Panc1 (cell line): ENCODE measurements at regions not wholly inside any gene's neighbourhood (a gene's known extent, or its start where the extent isn't known, plus 50 kb on each side); places are given as distances from the start of the nearest gene placed in this dataset.

Experiments used
- ATAC-seq: fragments of 200-7000 bp; cut with Tn5 transposase; 2 replicates; pipeline ENCODE4 v1.9.1; 2020; ENCODE audit warnings: mild to moderate bottlenecking, moderate library complexity
- BruUV-seq: library from RNA; stranded (reverse); fragments of 400-500 nt; replicated peaks from 2 replicates; lab custom pipeline; 2021; lab: Mats Ljungman, UMichigan
- CTCF ChIA-PET: fragments of 300-600 bp; sonication (Branson Sonifier 250); formaldehyde crosslinking; loops from one replicate; lab custom pipeline; 2022; ENCODE audit warnings: antibody characterized with exemption; lab: Charles Lee
- POLR2A ChIA-PET: fragments of 300-600 bp; sonication (Branson Sonifier 250); formaldehyde crosslinking; loops from one replicate; lab custom pipeline; 2022; ENCODE audit warnings: antibody characterized with exemption; lab: Charles Lee
- DNase-seq: peaks from one replicate; pipeline ENCODE4 v3.0.0-alpha.2; 2010; ENCODE audit warnings: low read depth, low spot score
- H3K27ac ChIP-seq: 2 replicates; pipeline ENCODE4 v1.5.1; 2011; ENCODE audit warnings: mild to moderate bottlenecking, low read length, inconsistent platforms
- H3K27me3 ChIP-seq: fragments of 200-500 bp; sonication (Bioruptor generic); 2 replicates; pipeline ENCODE4 v1.6.0; 2014; ENCODE audit warnings: low read length, inconsistent platforms; ENCODE audit not compliant: control insufficient read depth, insufficient read depth
- H3K36me3 ChIP-seq: fragments of 200-500 bp; sonication (Bioruptor generic); 2 replicates; pipeline ENCODE4 v1.5.1; 2014; ENCODE audit warnings: inconsistent platforms, mild to moderate bottlenecking, low read length, moderate library complexity; ENCODE audit not compliant: control insufficient read depth, insufficient read depth
- H3K4me1 ChIP-seq: 2 replicates; pipeline ENCODE4 v1.5.1; 2011; ENCODE audit warnings: inconsistent platforms, mild to moderate bottlenecking, low read length, moderate library complexity; ENCODE audit not compliant: control insufficient read depth, insufficient read depth
- H3K4me3 ChIP-seq, 2 experiments: 2 replicates each; pipeline ENCODE4 v1.5.1; 2011 to 2012; ENCODE audit warnings: low read depth in 2 of 2, low read length in 2 of 2, mild to moderate bottlenecking in 2 of 2, inconsistent platforms in 1 of 2, moderate library complexity in 1 of 2
- H3K9me3 ChIP-seq: fragments of 200-500 bp; sonication (Bioruptor generic); 2 replicates; pipeline ENCODE4 v1.5.1; 2014; ENCODE audit warnings: low read depth, mild to moderate bottlenecking, inconsistent platforms, low read length, moderate library complexity; ENCODE audit not compliant: control insufficient read depth, insufficient read depth
- CTCF ChIP-seq: fragments of 450-650 bp; IDR thresholded peaks from 2 replicates; pipeline ENCODE4 v1.5.1; 2017; ENCODE audit warnings: mild to moderate bottlenecking
- POLR2AphosphoS5 ChIP-seq: IDR thresholded peaks from 2 replicates; pipeline ENCODE4 v1.6.1; 2012; ENCODE audit warnings: mild to moderate bottlenecking, low read depth, low read length, moderate library complexity
- REST ChIP-seq, 2 experiments: IDR thresholded peaks; 2 replicates each; pipeline ENCODE4 v1.6.1; 2011 to 2012; ENCODE audit warnings: low read depth in 2 of 2, control low read depth in 1 of 2, low read length in 1 of 2, mild to moderate bottlenecking in 1 of 2, moderate library complexity in 1 of 2; ENCODE audit not compliant: insufficient read depth in 1 of 2
- SIN3A ChIP-seq: IDR thresholded peaks from 2 replicates; pipeline ENCODE4 v1.6.1; 2012; ENCODE audit warnings: low read depth, mild to moderate bottlenecking, low read length, moderate library complexity, borderline replicate concordance; ENCODE audit not compliant: insufficient read depth
- TCF7L2 ChIP-seq: IDR thresholded peaks from 2 replicates; pipeline ENCODE4 v1.6.1; 2011; ENCODE audit warnings: mild to moderate bottlenecking, low read depth, low read length, inconsistent platforms
- in situ Hi-C: cut with HindIII; loops from 2 replicates; pipeline ENCODE4 v1.10.0; 2016; ENCODE audit warnings: low sequenced_read_pairs, low pct_unique_long_range_greater_than_20kb
- intact Hi-C: fragments of 100-400 bp; cut with micrococcal nuclease; formaldehyde crosslinking; loops from one replicate; pipeline ENCODE4 v1.10.0; 2022; ENCODE audit not compliant: unreplicated experiment

- POLR2A ChIA-PET, result interaction anchor here (0.7 kb wide), 1 partner anchor 139 kb away, joined by 3 read pairs; no protein-coding TSS in a partner anchor
- DNase-seq, result no peak
- no peak for TF ChIP-seq POLR2AphosphoS5
- TF ChIP-seq REST (IDR thresholded peaks at IDR 0.05; ENCODE audit: insufficient read depth in 1 of 2, low read depth in 2 of 2, low read length in 1 of 2), result no peak
- TF ChIP-seq CTCF, result no peak
- no peak for TF ChIP-seq TCF7L2
- no peak for TF ChIP-seq SIN3A
- Histone ChIP-seq H3K4me1 (no peaks in the 10 kb centered on the region), H3K27ac (no peak overlapping the region), H3K4me3 (no peak overlapping the region), H3K9me3 (no peaks in the 10 kb centered on the region), H3K36me3 (no peaks in the 10 kb centered on the region), H3K27me3 (no peaks in the 10 kb centered on the region)
- no peak for ATAC-seq
- CTCF ChIA-PET, result no interaction called here
- in situ Hi-C loops (no loop called here), intact Hi-C loops (no loop called here)
- no TSS peak for BruUV-seq
These were observed 984.6 kb upstream of the SEMA6A start for GRCh38 chr5:117559005-117559844.

GRCh38 chr5:117551236-117551635 is 976.6 kb upstream of the SEMA6A start:
- no peaks in the 10 kb centered on the region for H3K36me3 ChIP-seq
- DNase-seq (no peak), ATAC-seq (no peak)
- no peaks in the 10 kb centered on the region for H3K9me3 ChIP-seq
- H3K4me3 ChIP-seq, result no peak overlapping the region
- ChIA-PET CTCF (no interaction called here), POLR2A (no interaction called here)
- no peak for TF ChIP-seq REST (IDR thresholded peaks at IDR 0.05; ENCODE audit: insufficient read depth in 1 of 2, low read depth in 2 of 2, low read length in 1 of 2)
- TF ChIP-seq POLR2AphosphoS5, result no peak
- TF ChIP-seq TCF7L2, result no peak
- TF ChIP-seq SIN3A, result no peak
- TF ChIP-seq CTCF, result no peak
- H3K27me3 ChIP-seq, result no peaks in the 10 kb centered on the region
- intact Hi-C loops, result no loop called here
- H3K27ac ChIP-seq, result no peak overlapping the region
- BruUV-seq, result no TSS peak
- H3K4me1 ChIP-seq, result no peaks in the 10 kb centered on the region
- in situ Hi-C loops, result no loop called here
